Breast epithelium (tissue), 3 donors: ENCODE measurements at regions not wholly inside any gene's neighbourhood (a gene's known extent, or its start where the extent isn't known, plus 50 kb on each side); places are given as distances from the start of the nearest gene placed in this dataset.

Experiments
- POLR2A ChIP-seq: fragments of 450-650 bp; IDR thresholded peaks from one replicate; pipeline ENCODE4 v1.6.1; 2016; ENCODE audit warnings: antibody characterized with exemption, mild to moderate bottlenecking, moderate library complexity
- POLR2AphosphoS5 ChIP-seq, 3 donors: sonication (generic); formaldehyde crosslinking; IDR thresholded peaks; one replicate each; pipeline ENCODE4 v1.6.1; 2017; ENCODE audit warnings: antibody characterized with exemption in 3 of 3
- TF ChIP-seq, protein P1 (sequence below), 3 donors: fragments of 450-650 bp; IDR thresholded peaks; one replicate each; pipeline ENCODE4 v1.5.1; 2016 to 2017; ENCODE audit warnings: antibody characterized with exemption in 3 of 3, mild to moderate bottlenecking in 3 of 3, moderate library complexity in 3 of 3

DNA sequence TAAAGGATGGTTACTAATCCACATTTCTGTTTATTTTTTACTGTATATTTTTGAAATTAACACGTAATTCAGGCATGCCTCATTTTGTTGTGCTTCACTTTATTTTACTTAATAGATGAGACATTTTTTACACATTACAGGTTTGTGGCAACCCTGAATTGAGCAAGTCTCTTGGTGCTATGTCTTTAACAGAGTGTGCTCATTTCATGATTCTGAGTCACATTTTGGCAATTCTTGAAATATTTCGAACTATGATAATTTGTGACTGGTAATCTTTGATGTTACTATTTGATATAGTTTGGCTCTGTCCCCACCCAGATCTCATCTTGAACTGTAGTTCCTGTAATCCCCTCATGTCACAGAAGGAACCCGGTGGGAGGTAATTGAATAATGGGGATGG, 1120.5 kb upstream of the FLRT2 start:
- TF ChIP-seq, protein P1, sequence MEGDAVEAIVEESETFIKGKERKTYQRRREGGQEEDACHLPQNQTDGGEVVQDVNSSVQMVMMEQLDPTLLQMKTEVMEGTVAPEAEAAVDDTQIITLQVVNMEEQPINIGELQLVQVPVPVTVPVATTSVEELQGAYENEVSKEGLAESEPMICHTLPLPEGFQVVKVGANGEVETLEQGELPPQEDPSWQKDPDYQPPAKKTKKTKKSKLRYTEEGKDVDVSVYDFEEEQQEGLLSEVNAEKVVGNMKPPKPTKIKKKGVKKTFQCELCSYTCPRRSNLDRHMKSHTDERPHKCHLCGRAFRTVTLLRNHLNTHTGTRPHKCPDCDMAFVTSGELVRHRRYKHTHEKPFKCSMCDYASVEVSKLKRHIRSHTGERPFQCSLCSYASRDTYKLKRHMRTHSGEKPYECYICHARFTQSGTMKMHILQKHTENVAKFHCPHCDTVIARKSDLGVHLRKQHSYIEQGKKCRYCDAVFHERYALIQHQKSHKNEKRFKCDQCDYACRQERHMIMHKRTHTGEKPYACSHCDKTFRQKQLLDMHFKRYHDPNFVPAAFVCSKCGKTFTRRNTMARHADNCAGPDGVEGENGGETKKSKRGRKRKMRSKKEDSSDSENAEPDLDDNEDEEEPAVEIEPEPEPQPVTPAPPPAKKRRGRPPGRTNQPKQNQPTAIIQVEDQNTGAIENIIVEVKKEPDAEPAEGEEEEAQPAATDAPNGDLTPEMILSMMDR (IDR thresholded peaks at IDR 0.05): no peak
- no peak for TF ChIP-seq POLR2A
- TF ChIP-seq POLR2AphosphoS5 (IDR thresholded peaks at IDR 0.05): no peak
